ENCODE measurements at regions not wholly inside any gene's neighbourhood (a gene's known extent, or its start where the extent isn't known, plus 50 kb on each side); places are given as distances from the start of the nearest gene placed in this dataset.

GRCh38 chr11:80086496-80087055 is 645.7 kb upstream of the TENM4 start:
- TF ChIP-seq SIN3A (IDR thresholded peaks at IDR 0.05; ENCODE audit: borderline replicate concordance, insufficient read depth, low read depth, low read length) (no peak), POLR2AphosphoS5 (IDR thresholded peaks at IDR 0.05; ENCODE audit: low read depth, low read length) (no peak), TCF7L2 (IDR thresholded peaks at IDR 0.05; ENCODE audit: low read depth, low read length) (no peak)
- TF ChIP-seq, protein P1, sequence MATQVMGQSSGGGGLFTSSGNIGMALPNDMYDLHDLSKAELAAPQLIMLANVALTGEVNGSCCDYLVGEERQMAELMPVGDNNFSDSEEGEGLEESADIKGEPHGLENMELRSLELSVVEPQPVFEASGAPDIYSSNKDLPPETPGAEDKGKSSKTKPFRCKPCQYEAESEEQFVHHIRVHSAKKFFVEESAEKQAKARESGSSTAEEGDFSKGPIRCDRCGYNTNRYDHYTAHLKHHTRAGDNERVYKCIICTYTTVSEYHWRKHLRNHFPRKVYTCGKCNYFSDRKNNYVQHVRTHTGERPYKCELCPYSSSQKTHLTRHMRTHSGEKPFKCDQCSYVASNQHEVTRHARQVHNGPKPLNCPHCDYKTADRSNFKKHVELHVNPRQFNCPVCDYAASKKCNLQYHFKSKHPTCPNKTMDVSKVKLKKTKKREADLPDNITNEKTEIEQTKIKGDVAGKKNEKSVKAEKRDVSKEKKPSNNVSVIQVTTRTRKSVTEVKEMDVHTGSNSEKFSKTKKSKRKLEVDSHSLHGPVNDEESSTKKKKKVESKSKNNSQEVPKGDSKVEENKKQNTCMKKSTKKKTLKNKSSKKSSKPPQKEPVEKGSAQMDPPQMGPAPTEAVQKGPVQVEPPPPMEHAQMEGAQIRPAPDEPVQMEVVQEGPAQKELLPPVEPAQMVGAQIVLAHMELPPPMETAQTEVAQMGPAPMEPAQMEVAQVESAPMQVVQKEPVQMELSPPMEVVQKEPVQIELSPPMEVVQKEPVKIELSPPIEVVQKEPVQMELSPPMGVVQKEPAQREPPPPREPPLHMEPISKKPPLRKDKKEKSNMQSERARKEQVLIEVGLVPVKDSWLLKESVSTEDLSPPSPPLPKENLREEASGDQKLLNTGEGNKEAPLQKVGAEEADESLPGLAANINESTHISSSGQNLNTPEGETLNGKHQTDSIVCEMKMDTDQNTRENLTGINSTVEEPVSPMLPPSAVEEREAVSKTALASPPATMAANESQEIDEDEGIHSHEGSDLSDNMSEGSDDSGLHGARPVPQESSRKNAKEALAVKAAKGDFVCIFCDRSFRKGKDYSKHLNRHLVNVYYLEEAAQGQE (IDR thresholded peaks at IDR 0.05; ENCODE audit: insufficient read depth in 1 of 2, low read depth in 2 of 2, low read length in 1 of 2) = no peak
- TF ChIP-seq, protein P2, sequence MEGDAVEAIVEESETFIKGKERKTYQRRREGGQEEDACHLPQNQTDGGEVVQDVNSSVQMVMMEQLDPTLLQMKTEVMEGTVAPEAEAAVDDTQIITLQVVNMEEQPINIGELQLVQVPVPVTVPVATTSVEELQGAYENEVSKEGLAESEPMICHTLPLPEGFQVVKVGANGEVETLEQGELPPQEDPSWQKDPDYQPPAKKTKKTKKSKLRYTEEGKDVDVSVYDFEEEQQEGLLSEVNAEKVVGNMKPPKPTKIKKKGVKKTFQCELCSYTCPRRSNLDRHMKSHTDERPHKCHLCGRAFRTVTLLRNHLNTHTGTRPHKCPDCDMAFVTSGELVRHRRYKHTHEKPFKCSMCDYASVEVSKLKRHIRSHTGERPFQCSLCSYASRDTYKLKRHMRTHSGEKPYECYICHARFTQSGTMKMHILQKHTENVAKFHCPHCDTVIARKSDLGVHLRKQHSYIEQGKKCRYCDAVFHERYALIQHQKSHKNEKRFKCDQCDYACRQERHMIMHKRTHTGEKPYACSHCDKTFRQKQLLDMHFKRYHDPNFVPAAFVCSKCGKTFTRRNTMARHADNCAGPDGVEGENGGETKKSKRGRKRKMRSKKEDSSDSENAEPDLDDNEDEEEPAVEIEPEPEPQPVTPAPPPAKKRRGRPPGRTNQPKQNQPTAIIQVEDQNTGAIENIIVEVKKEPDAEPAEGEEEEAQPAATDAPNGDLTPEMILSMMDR (IDR thresholded peaks at IDR 0.05) = no peak
- Histone ChIP-seq H3K9me3 (ENCODE audit: control insufficient read depth, insufficient read depth, low read depth, low read length) (no peaks in the 10 kb centered on the region), H3K27ac (ENCODE audit: low read length) (no peak overlapping the region), H3K27me3 (ENCODE audit: control insufficient read depth, insufficient read depth, low read length) (no peaks in the 10 kb centered on the region), H3K4me1 (ENCODE audit: control insufficient read depth, insufficient read depth, low read length) (no peaks in the 10 kb centered on the region), H3K4me3 (ENCODE audit: low read depth in 2 of 2, low read length in 2 of 2) (no peak overlapping the region), H3K36me3 (ENCODE audit: control insufficient read depth, insufficient read depth, low read length) (no peaks in the 10 kb centered on the region)
- CTCF ChIA-PET = no interaction called here
- no peak for DNase-seq (ENCODE audit: low read depth, low spot score)
- intact Hi-C loops (cut with micrococcal nuclease; ENCODE audit: unreplicated experiment) (no loop called here), in situ Hi-C loops (cut with HindIII; ENCODE audit: low pct_unique_long_range_greater_than_20kb, low sequenced_read_pairs) (no loop called here)
- no peak for ATAC-seq
- POLR2A ChIA-PET = no interaction called here
- BruUV-seq (replicated peaks) = no TSS peak

- no peak for ATAC-seq
- intact Hi-C loops (cut with micrococcal nuclease; ENCODE audit: unreplicated experiment) = no loop called here
Measured at GRCh38 chr11:80085563-80085962, 644.7 kb upstream of the TENM4 start.

More at GRCh38 chr11:80085563-80085962, 644.7 kb upstream of the TENM4 start:
- TF ChIP-seq TCF7L2 (IDR thresholded peaks at IDR 0.05; ENCODE audit: low read depth, low read length) (no peak), POLR2AphosphoS5 (IDR thresholded peaks at IDR 0.05; ENCODE audit: low read depth, low read length) (no peak), SIN3A (IDR thresholded peaks at IDR 0.05; ENCODE audit: borderline replicate concordance, insufficient read depth, low read depth, low read length) (no peak)
- TF ChIP-seq, protein P1 (IDR thresholded peaks at IDR 0.05; ENCODE audit: insufficient read depth in 1 of 2, low read depth in 2 of 2, low read length in 1 of 2) = no peak
- TF ChIP-seq, protein P2 (IDR thresholded peaks at IDR 0.05) = no peak
- H3K27ac ChIP-seq (ENCODE audit: low read length) = no peak overlapping the region
- H3K9me3 ChIP-seq (ENCODE audit: control insufficient read depth, insufficient read depth, low read depth, low read length) = no peaks in the 10 kb centered on the region
- ChIA-PET POLR2A (no interaction called here), CTCF (no interaction called here)
- H3K4me3 ChIP-seq (ENCODE audit: low read depth in 2 of 2, low read length in 2 of 2) = no peak overlapping the region
- no peaks in the 10 kb centered on the region for H3K36me3 ChIP-seq (ENCODE audit: control insufficient read depth, insufficient read depth, low read length)
- BruUV-seq (replicated peaks) = no TSS peak
- no peaks in the 10 kb centered on the region for H3K4me1 ChIP-seq (ENCODE audit: control insufficient read depth, insufficient read depth, low read length)
- in situ Hi-C loops (cut with HindIII; ENCODE audit: low pct_unique_long_range_greater_than_20kb, low sequenced_read_pairs) = no loop called here
- DNase-seq (ENCODE audit: low read depth, low spot score) = no peak
- H3K27me3 ChIP-seq (ENCODE audit: control insufficient read depth, insufficient read depth, low read length) = no peaks in the 10 kb centered on the region

All from Panc1 (cell line).